GM12892 (cell line): ENCODE measurements at regions not wholly inside any gene's neighbourhood (a gene's known extent, or its start where the extent isn't known, plus 50 kb on each side); places are given as distances from the start of the nearest gene placed in this dataset.

ENCODE experiments used
- POLR2A ChIP-seq: IDR thresholded peaks from 2 replicates; pipeline ENCODE4 v1.6.1; 2011; ENCODE audit warnings: low read depth, low read length, control low read depth
- POLR2AphosphoS5 ChIP-seq: IDR thresholded peaks from 2 replicates; pipeline ENCODE4 v1.6.1; 2011; ENCODE audit warnings: low read depth, low read length, control low read depth
- TAF1 ChIP-seq: IDR thresholded peaks from 2 replicates; pipeline ENCODE4 v1.6.1; 2011; ENCODE audit warnings: low read depth, mild to moderate bottlenecking, control low read depth, low read length, borderline replicate concordance

- TF ChIP-seq POLR2A (no peak), POLR2AphosphoS5 (no peak), TAF1 (no peak)
Measured at GRCh38 chr5:159792180-159792579, 124.1 kb upstream of the ADRA1B start.
